IPS-11a (cell line): ENCODE measurements at regions not wholly inside any gene's neighbourhood (a gene's known extent, or its start where the extent isn't known, plus 50 kb on each side); places are given as distances from the start of the nearest gene placed in this dataset.
"Not testable (repeated sequence)": the region's sequence is repeated elsewhere in the genome, so short reads cannot be mapped to it uniquely, and the experiment has no call there.

Experiments
- H3K4me3 ChIP-seq: one replicate; pipeline ENCODE4 v1.5.1; 2013; ENCODE audit warnings: low read depth, low read length, control low read depth

DNA sequence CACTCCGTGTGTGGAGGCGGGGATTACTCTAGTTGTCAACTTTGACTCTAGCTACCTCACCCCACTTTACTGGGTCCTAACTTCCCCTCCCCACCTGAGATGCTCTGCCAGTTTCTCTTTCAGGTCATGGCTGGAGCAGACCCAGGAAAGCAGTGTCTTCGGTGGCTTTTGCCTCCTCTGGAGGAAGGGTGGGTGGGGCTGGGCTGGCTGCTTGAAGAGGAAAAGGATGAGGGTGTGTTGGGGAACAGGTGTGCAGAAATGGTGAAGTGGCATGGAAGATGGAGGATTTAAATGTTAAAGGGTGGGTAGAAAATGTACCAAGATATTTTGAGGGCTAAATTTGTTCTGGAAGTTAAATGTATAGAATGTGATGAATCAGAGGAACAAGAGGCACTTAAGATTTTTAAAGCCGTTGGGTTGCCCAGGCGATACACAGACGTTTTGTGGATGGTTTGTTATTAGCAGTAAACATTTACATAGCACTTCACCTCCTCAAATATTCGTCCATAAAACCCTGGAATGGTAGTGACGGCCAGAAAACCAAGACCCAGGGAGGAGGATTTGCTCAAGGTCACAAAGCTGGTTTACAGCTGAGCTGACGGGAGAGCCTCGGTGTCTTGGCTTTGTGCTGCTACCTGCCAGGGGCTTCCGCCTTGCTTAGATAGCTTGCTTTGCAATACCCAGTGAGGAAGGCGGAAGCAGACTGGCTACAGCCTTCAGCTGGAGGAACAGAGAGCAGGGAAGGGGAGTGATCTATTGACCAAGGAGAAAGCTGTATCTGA lies 72.2 kb upstream of the PRMT8 start:
- no peak overlapping the region for H3K4me3 ChIP-seq

- no peak overlapping the region for H3K4me3 ChIP-seq
Observed at GRCh38 chr12:3419558-3419957, 71.4 kb upstream of the PRMT8 start.

- H3K4me3 ChIP-seq, result no peak overlapping the region
Observed at GRCh38 chr12:3420693-3421092, 70.3 kb upstream of the PRMT8 start.

DNA sequence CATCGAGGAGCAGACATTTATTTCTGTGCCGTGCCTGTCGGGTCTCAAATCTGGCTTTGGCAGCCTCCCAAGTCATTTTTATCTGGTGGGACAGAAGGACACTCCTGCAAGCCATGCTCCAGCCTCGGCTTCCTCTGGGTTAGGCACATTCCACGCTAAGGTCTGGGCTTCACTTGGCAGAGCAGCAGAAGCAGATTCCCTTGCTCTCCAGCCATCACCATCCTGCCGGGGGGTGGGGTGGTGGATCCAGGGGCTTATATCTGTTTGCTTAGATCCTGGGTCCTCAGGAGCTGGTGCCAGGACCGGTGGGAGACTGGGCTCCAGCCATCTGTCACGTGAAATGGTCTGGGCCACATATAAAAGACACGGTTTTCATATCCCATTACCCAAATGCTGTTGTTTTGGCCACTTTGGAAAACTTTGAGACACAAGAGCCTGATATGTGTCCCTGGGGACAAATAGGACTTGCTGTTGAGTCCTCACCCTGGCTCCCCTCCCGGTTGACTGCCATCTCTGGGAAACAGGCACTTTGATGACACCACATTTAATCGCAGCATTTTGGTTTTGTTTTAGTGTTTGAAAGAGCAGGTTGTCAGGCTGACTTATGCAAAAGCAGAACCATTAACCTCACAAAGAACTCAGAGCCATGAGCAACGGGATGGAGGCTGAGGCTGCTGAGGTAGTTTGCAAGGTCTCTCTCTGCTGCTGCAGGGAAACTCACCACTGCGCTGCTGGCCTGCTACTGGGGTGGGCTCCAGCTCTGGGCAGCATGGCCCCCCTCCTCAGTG lies 69.6 kb upstream of the PRMT8 start:
- no peak overlapping the region for H3K4me3 ChIP-seq

GRCh38 chr12:3424796-3425195 lies 66.2 kb upstream of the PRMT8 start:
- not testable (repeated sequence) for H3K4me3 ChIP-seq

- no peak overlapping the region for H3K4me3 ChIP-seq
Observed at GRCh38 chr12:3427956-3428355, 63.0 kb upstream of the PRMT8 start.

- no peak overlapping the region for H3K4me3 ChIP-seq
Observed at GRCh38 chr12:3428631-3429030, 62.4 kb upstream of the PRMT8 start.

DNA sequence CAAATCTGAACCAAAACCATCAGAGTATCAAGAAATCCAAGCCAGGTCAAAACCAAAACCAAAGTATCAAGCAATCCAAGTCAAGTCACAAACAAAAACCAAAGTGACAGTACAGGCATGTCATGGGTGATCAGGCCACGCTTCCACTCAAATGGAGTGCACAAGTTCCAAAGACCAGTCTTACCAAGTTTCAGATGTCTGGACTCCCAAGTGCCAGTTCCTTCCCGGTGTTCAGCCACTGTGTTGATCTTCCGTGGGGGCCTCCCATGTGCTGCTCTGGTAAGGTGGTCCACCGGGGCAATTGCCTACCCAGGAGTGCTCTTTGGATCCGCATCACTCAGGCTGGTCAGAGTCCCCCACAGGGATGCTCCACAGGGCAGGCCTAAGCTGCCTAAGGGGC lies 61.5 kb upstream of the PRMT8 start:
- H3K4me3 ChIP-seq, result not testable (repeated sequence)

- no peak overlapping the region for H3K4me3 ChIP-seq
Observed at GRCh38 chr12:3431686-3432085, 59.3 kb upstream of the PRMT8 start.

GRCh38 chr12:3432176-3432742 lies 58.7 kb upstream of the PRMT8 start:
- H3K4me3 ChIP-seq, result no peak overlapping the region

GRCh38 chr12:3432868-3433267 lies 58.1 kb upstream of the PRMT8 start:
- H3K4me3 ChIP-seq, result no peak overlapping the region

GRCh38 chr12:3436461-3437065 lies 54.4 kb upstream of the PRMT8 start:
- no peak overlapping the region for H3K4me3 ChIP-seq

DNA sequence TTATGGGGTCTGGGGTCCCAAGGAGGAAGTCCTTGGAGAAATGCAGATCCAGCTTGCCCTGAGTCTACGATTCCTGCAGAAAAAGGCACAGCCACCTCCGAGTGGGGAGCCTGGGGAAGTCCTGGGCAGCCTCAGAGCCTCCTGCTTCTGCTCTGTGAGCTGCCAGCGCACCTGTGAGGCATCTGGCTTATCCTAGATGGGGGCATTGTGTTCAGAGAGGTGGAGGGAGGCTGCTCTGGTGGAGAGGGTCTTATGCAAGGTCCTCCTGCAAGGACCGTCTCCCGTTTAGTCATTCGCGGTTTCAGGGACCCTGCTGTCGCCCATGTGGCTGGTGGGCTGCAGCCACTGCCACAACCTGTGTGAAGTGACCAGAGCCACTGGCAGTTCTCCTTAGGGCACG lies 53.0 kb upstream of the PRMT8 start:
- H3K4me3 ChIP-seq, result no peak overlapping the region

GRCh38 chr12:3438401-3438800 lies 52.6 kb upstream of the PRMT8 start:
- H3K4me3 ChIP-seq, result no peak overlapping the region
